Lower leg skin (tissue), 3 donors: ENCODE measurements at regions not wholly inside any gene's neighbourhood (a gene's known extent, or its start where the extent isn't known, plus 50 kb on each side); places are given as distances from the start of the nearest gene placed in this dataset.

ENCODE experiments used
- POLR2A ChIP-seq, 2 donors: fragments of 450-650 bp; IDR thresholded peaks; one replicate each; pipeline ENCODE4 v1.6.1; 2016 to 2017; ENCODE audit warnings: antibody characterized with exemption in 2 of 2, mild to moderate bottlenecking in 1 of 2, moderate library complexity in 1 of 2
- TF ChIP-seq, protein P1 (sequence below), 3 donors: fragments of 450-650 bp; IDR thresholded peaks; one replicate each; pipeline ENCODE4 v1.5.1; 2016; ENCODE audit warnings: antibody characterized with exemption in 3 of 3, mild to moderate bottlenecking in 3 of 3, moderate library complexity in 2 of 3

GRCh38 chr20:1747953-1748577 is 90.5 kb upstream of the SIRPG start:
- TF ChIP-seq, protein P1, sequence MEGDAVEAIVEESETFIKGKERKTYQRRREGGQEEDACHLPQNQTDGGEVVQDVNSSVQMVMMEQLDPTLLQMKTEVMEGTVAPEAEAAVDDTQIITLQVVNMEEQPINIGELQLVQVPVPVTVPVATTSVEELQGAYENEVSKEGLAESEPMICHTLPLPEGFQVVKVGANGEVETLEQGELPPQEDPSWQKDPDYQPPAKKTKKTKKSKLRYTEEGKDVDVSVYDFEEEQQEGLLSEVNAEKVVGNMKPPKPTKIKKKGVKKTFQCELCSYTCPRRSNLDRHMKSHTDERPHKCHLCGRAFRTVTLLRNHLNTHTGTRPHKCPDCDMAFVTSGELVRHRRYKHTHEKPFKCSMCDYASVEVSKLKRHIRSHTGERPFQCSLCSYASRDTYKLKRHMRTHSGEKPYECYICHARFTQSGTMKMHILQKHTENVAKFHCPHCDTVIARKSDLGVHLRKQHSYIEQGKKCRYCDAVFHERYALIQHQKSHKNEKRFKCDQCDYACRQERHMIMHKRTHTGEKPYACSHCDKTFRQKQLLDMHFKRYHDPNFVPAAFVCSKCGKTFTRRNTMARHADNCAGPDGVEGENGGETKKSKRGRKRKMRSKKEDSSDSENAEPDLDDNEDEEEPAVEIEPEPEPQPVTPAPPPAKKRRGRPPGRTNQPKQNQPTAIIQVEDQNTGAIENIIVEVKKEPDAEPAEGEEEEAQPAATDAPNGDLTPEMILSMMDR (IDR thresholded peaks at IDR 0.05): no peak
- no peak for TF ChIP-seq POLR2A (IDR thresholded peaks at IDR 0.05)
